GM21717 (cell line): ENCODE measurements at regions not wholly inside any gene's neighbourhood (a gene's known extent, or its start where the extent isn't known, plus 50 kb on each side); places are given as distances from the start of the nearest gene placed in this dataset.

Experiments
- ATAC-seq: cut with Tn5 transposase; IDR thresholded peaks from one replicate; pipeline ENCODE4 v1.9.1; 2021; ENCODE audit warnings: mild to moderate bottlenecking, moderate library complexity; ENCODE audit not compliant: unreplicated experiment

DNA sequence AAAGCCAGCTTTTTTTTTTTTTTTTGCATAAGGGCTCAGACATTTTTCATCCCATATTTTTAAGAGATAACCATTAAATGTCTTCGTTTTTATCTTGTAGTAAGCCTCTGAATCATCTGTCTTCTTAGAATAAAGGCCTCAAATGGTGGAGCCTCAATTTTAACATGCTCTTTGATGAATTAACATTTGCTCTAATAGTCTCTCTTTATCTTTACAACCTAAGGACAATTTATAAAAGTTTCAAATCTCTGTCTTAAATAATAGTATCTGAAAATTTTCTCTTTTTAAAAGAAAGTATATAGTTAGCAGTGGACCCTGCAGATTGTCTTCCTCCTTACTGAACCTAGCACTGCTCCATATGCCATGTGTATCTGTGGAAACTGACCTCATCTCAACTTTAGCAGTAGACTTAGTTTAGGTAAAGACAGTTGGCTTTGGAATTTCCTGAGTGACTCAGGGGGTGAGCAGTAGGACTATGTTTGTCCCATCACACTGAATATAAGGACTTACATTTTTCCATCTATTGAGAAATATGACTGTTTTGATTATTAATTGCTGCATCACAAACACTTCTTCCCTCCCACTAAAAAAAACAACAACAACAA, 1658.0 kb downstream of the STIM2 start:
- no peak for ATAC-seq

DNA sequence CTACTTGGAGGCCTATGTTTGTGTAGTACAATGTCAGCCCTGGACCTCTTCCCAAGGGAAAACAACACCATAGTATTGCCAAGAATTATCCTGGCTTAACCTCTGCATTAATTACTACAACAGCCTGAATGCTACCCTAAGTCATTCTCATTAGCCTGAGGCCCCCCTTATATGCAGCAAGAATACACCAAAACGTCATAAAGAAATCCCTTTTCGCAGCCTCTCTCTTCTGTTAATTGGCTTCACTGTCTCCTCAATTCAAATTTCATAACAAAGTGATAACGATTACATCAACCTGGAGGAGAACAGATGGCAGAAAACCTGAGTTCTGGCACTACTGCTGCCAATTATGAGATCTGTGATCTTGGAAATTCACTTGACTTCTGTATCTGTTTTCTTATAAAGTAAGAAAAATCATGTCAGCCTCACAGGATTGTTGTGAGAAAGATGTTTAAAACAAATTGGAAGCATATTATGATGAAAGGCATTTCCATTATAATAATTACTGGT, 1663.1 kb downstream of the STIM2 start:
- ATAC-seq, result no peak

DNA sequence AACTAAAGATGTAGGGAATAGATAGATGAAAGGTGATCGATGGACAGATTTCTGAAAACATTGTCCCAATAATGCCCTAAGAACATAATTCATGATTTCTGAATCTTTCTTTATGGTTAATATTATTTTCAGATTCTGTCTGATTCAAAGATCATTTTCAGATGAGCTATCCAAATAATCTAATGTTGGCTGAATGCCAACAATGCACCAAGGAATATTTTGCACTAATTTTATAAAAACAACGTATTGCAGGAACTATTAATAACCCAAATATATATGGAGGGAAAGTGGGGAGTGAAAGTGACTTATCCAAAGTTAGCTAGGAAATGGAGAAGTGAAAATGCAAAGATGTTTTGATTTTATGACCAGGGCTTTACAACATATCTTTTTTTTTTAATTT, 1675.5 kb downstream of the STIM2 start:
- no peak for ATAC-seq

DNA sequence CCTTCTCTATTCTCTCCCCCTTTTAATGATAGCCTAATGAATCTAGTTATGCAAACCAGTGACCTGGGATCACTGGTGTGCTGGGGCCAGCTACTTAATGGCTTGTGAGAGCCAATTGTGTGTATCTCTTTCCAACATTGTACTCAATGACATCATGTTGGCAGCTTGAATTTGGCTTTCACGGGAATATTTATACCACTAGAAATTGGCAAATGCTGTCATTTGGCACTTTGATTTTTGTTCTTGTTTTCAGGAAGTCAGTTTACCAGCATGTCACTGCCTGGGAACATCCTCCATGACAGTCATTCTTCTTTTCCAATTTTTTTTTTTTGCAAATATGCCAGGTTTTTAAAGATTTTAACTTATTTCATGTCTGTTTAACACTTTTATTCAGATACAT, 1685.3 kb downstream of the STIM2 start:
- ATAC-seq, result no peak

DNA sequence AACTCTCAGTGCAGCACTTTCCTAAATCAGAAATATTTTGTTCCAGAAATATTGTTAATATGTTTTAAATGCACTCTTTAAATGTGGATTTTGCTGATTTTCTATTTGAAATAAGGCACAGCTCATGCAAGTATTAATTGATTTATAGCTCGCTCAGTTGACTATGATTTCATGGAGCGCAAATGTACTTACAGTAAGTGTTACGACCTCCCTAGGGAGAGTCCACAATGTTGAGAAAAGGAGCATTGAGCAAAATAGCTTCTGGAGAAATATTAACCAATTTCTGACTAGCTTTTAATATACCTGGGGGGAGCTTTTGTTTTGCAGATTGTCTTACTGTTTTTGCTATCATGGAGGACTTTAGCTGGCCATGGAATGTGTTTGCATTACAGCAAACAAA, 1687.5 kb downstream of the STIM2 start:
- no peak for ATAC-seq

DNA sequence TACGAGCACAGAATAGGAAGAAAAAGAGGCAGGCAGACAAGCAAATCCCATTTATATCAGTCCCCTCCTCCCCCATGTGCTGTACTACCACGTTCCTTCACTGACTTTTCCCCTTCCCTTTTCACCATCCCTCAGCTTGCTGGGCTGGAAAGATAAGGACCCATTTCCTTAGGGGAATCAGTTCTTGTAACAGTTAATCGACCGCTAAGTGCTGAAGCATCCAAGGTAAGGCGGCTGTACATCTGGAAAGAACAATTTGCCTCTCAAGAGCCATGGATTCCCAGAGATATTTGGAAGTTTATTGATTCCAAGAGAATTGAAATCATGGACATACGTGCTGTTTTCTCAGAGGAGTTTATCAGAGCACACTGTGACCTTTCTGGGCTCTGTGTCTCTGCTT, 1688.0 kb downstream of the STIM2 start:
- ATAC-seq, result no peak

DNA sequence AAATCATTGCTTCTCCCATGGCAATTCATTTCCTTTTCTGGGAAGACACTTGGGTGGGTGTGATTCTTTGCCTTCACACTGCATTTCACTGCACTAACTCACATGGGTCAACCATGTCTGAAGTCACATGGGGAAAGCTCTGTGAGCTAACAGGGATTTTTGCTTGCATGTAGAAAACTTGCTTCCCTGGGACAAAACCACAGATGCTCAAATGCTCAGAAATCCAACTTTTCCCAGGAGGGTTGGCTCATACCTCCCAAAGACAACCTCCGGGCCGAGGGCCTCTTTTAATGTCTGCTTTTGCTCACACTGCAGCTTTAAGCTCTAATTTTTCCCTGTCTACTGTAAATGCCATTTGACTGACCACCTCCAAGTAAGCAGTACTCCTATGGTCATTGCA, 1695.2 kb downstream of the STIM2 start:
- no peak for ATAC-seq

DNA sequence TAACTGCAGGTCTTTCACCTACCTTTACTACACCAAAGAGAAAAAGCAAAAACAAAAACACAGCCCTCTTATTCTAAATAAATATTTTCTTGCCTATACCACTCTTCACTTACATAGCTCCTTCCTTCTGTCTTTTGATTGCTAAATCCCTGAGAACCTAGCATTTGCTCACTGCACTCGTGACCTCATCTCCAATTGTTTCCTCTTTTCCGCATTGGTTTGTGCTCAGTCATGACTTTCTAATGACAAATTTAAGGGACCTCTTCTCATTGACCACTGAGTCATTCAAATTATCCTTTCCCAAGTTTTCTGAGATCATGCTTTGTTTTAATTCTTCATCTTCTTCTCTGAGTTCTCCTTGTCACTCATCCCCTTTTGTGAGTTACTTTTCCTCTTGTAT, 1697.1 kb downstream of the STIM2 start:
- no peak for ATAC-seq

DNA sequence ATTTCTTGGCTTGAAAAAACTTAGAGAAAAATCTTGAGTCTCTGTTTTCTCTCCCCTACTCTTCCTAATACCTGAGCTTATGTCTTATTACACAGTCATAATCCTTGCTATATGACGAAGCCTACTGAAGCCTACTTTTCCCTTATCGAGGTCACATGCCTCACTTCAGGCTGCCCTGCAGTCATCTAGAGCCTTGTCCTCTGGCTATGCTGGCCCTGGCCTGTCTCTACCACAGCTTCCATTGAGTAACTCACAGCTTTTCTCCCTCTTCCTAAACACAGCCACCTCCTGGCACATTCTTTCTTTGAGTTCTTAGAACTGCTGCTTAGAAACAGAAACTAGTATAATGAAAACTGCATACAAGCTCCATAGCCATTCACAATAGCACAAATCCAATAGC, 1698.3 kb downstream of the STIM2 start:
- ATAC-seq, result no peak

DNA sequence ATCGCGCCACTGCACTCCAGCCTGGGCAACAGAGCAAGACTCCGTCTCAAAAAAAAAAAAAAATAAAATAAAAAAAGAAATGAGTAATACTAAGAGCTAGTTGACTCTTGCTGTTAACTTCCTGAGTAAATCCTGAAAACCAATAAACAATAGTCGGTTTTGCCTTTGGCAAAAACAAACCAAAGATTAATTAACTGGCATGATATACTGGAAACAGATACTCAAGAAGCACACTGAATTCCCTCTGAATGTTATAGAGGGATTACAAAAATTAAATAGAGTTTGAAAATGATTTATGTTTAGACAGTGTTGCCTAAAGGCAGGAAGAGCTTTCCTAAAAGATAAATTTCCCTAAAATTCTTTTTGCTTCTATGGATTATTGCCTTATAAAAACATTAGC, 1702.3 kb downstream of the STIM2 start:
- ATAC-seq, result no peak

DNA sequence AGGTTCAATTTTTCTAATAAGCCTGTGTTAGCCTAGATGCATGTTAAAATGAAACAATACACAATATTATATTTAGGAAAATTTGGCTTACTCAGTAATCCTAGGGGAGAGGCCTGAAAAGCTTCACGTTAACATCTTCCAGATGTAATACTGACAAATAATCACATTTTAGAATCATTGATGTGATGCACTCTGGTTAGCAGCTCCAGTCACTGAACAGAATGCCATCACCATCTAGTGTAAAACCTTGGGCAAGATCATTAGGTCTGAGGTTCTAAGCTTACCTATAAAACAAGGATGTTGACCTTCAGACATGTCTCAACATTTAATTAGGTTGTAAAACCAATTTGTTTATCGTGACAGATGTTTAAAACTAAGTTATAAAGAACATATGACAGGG, 1704.8 kb downstream of the STIM2 start:
- no peak for ATAC-seq

DNA sequence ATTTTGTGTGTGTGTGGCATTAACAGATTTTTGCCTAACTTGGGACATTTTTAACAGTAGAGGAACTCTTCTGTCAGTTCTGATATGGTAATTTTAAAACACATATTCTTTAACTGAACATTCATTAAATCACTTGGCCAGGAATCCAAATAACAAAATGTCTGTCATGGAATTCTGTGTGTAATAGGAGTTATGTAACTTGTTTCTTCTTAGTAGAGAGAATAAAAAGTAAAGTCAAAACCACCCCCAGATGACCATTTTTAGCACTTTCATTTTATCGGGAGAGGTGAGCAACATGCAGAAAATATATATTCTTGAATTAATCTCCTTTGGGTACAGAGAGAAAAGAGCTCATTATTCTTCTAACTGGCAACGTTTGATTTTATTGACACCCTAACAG, 1740.3 kb downstream of the STIM2 start:
- ATAC-seq, result no peak

DNA sequence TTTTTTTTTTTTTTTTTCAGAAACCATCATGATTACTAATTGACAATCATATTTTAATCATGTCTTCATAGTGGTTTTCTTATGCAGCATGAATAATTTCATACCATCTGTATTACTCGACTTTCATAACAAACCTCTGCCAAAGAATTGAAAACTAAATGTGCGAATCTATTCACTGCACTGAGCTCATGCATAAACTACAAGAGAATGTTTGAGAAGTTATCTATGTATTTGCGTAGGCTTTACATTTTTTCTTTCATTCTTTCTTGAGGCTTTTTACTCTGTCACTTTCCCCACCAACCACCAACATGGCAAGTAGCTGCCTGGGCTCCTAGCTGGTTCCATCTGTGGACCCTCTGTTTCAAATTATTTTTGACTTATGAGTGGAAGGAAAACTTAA, 1761.0 kb downstream of the STIM2 start:
- ATAC-seq, result no peak

DNA sequence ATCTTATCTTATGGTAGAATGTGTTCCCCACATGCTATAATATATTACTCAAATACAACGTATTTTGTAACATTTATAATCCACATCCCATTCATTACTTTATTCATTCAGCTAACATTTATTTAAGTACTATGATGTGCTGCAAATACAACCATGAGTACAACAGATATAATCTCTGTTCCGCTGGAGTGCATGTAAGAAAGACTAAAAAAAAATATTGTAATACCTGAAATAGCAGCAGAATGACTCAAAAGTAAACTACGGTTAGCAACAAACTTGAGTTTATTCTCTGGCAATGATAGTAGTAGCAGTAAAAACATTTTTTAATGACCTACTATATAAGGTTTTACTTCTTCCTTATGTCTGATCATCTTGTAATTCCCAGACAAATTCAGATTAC, 1776.3 kb downstream of the STIM2 start:
- no peak for ATAC-seq

DNA sequence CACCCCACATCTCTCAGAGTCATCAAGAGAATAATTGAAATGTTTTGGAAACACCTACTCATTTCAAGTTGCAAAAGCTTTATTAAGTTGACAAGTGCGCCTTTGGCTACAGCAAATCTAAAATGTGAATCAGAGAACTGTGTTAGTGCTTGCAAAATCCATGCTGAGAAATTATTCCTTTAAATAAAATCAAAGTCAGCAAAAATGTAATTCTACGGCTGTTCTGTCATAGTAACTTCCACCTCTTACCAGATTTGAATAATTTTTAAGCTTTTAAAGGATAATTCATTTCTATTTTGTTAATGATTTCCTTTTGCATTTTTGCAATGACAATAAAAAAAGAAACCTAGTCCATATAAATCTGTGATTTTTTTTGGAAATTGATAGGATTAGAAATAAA, 1779.1 kb downstream of the STIM2 start:
- ATAC-seq, result no peak

DNA sequence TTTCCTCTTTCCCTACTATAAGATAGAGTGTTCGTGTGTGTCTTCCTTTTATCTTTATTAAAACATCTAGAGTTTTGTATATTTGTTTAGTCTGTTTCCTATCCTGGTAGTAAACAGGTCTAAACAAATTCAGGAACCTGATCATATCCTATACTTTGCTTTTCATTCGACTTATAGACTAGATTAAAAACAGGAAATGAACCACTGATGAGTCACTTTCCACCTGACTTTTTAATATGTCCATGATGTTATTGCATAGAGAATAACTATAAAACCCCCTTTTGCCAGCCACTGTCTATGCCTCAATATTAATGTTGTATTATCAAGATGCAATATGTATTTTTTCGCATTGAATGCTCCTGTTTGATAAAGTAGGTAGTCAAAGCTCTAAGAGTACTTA, 1794.0 kb downstream of the STIM2 start:
- ATAC-seq, result no peak

DNA sequence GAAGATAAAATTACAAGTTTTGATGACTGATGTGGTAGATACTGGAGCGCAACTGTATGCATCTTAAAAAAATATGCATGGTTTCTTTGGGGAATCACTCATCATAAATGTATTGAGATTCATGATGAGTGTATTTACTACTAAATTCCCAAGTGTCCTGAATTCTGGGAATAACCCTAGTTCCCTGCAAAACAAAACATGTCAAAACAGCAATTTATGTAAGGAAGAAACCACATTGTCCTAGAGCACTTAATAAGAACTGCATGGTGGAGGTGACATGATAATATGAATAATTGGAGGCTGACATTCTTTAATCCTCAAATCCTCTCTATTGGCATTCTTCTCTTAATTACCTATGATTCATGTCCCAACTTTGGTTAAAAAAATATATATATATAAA, 1804.7 kb downstream of the STIM2 start:
- ATAC-seq, result no peak

DNA sequence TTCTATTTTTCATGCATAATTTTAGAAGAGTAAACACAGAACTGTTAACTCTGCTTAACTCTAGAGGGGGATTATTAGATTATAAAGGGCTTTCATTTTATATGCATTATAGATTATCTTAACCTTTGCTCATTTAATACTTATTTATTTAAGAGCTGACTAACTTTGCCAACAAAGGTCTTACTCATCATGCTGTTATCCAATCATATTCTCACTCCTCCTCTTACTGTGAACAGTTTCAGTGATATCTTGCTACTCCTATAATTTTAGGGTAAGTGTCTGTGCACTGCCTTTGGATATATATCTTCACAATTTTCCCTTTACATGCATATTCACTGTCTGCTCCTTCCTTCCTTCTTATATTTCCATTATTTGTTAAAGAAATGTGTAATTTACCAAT, 1814.9 kb downstream of the STIM2 start:
- no peak for ATAC-seq

DNA sequence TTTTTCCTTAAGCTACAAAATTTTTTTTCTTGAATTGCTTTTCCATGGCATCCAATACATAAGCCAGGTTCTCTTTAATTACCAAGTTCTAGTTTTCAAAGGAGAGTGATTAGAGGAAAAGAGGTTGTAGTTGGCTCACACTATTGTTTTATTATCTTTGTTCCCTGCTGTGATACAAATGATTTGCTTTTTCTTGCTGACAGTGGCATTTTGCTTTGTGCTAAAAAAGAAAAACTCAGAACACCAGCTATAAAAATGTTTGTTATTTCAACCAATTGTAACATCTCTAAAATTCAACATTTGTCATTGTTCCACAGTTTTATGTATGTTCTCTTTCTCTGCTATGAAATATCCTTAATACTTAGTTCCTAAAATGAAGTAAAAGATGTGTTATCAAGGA, 1817.2 kb downstream of the STIM2 start:
- no peak for ATAC-seq

DNA sequence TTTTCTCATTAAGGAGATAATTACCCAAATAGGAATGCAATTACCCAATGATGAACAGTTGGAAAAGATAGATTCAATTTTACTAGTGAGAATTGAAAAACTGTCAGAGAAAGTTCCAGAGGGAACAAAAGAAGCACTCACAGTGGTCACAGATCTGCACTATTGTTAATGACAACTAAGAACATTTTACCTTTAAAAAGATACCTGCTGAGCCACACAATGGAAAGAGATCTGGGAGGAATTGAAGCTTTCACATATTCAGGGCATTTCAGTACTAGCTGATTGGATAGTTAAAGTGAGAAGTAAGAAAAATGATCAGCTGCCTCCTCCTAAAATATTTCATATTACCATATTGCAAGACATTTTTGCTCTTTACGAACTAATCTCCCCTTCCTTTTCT, 1822.2 kb downstream of the STIM2 start:
- ATAC-seq, result no peak

DNA sequence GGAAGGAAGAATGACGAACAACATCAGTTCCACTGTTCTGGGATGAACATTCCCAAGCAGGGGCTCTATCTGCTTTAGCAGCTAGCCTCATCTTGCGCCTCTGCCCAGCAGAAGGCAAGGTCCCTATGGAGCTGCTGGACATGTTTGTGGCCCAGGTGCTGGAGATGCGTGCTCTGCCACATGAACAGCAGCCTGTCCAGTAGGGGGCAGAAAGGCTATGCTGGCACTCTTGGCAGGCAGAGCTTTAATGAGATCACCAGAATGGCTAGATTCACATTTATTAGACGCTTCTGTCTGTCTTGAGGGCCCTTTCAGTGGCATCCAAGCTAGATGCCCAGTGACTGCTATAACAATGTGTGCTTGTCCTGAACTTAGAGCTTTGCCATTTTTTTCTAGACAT, 1826.0 kb downstream of the STIM2 start:
- no peak for ATAC-seq

DNA sequence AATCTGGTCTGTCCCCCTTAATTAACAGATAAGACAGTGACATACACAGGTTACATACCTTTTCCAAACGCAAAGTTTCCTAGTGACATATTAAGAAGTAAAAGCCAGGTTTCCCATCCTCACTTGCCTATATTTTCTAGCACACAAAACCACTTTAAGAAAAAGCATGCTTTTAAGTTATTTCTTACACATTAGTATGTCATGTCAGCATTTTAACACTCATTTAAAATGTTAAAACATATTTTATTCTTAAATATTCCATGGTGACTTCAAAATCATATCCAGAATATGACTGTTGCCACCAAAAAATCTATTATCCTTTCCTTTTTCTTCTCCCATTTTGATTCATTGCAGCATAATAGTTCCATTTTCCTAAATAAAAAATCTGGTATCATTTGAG, 1830.2 kb downstream of the STIM2 start:
- ATAC-seq, result no peak

DNA sequence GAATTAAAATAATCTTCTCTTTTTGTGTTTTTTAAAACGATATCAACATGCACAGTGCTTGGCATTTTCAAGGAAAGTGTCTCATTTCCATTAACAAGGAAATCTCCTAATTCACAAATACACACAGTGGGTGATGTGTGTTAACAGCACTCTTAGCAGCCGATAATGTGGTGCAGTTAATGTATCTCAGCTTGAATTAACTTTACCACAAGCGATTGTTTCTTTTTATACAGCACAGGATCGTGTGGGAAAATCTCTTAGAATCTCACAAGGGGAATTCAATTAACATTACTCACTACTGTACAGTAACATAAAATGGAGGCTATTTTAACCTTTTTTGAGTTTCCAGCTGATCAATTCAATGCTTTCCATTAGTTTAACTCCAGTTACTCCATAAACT, 1841.9 kb downstream of the STIM2 start:
- no peak for ATAC-seq

DNA sequence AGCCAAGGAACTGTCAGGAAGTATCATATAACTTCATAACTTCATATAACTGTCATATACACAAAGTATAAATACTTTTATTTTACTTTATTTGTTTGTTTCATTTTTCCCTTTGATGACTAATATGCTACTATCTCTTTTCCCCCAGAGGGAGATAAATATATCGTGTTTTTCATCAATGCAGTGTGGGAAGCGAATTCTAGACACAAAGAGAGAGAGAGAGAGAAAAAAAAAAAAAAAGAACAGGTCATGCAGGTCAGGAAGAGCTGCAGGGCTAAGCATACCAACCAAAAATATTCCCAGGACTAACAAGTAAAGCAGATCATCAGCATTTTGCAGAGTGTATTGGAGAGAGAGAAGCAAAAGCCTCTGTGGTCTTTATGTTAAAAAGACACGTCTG, 1849.2 kb downstream of the STIM2 start:
- ATAC-seq, result no peak
